ENCODE measurements at regions not wholly inside any gene's neighbourhood (a gene's known extent, or its start where the extent isn't known, plus 50 kb on each side); places are given as distances from the start of the nearest gene placed in this dataset.
"Not testable (repeated sequence)": the region's sequence is repeated elsewhere in the genome, so short reads cannot be mapped to it uniquely, and the experiment has no call there.

GRCh38 chr1:120282744-120283464 is 106.6 kb upstream of the SEC22B start:
- not testable (repeated sequence) for TF ChIP-seq EZH2 (IDR thresholded peaks at IDR 0.05; ENCODE audit: insufficient read depth, poor library complexity, severe bottlenecking); EZH2phosphoT487 (IDR thresholded peaks at IDR 0.05; ENCODE audit: insufficient read depth, low read depth)
